Left lung (tissue), 4 donors: ENCODE measurements at regions not wholly inside any gene's neighbourhood (a gene's known extent, or its start where the extent isn't known, plus 50 kb on each side); places are given as distances from the start of the nearest gene placed in this dataset.

Source experiments
- ATAC-seq: fragments of 200-7000 bp; cut with Tn5 transposase; one replicate; pipeline ENCODE4 v1.9.1; 2020; ENCODE audit warnings: moderate library complexity
- DNase-seq, 4 donors: peaks; one replicate each; pipeline ENCODE4 v3.0.0-alpha.2; 2013 to 2020
- H3K27ac ChIP-seq, 2 donors: fragments of 200-600 bp; sonication (generic) in 1 of 2; one replicate each; pipeline versions ENCODE4 v1.5.0 to v1.8.0; 2020 to 2021
- H3K27me3 ChIP-seq, 2 donors: fragments of 200-600 bp; sonication (generic) in 1 of 2; one replicate each; pipeline versions ENCODE4 v1.5.0 to v1.8.0; 2020 to 2021
- H3K36me3 ChIP-seq, 2 donors: fragments of 200-600 bp; sonication (generic) in 1 of 2; one replicate each; pipeline versions ENCODE4 v1.5.0 to v1.8.0; 2020 to 2021
- H3K4me1 ChIP-seq, 2 donors: fragments of 200-600 bp; one replicate each; pipeline ENCODE4 v1.8.0; 2021
- H3K4me3 ChIP-seq, 2 donors: fragments of 200-600 bp; sonication (generic) in 1 of 2; one replicate each; pipeline versions ENCODE4 v1.5.0 to v1.8.0; 2020 to 2021; ENCODE audit warnings: mild to moderate bottlenecking in 1 of 2
- H3K9me3 ChIP-seq, 2 donors: fragments of 200-600 bp; sonication (generic) in 1 of 2; one replicate each; pipeline versions ENCODE4 v1.5.0 to v1.8.0; 2020 to 2021
- intact Hi-C, 2 donors: fragments of 100-400 bp; cut with DNase I; formaldehyde crosslinking; loops; one replicate each; pipeline versions ENCODE4 v1.11.2 to v1.14.2; 2022
- TF ChIP-seq, protein P1 (sequence below), 2 donors: fragments of 200-600 bp; sonication (generic) in 1 of 2; IDR thresholded peaks; one replicate each; pipeline versions ENCODE4 v1.5.0 to v1.8.0; 2021; ENCODE audit warnings: antibody characterized with exemption in 2 of 2
- donor health status: DM: no; HTN: yes; CAD: no.
- donor health status: DM: no; HTN: no; CAD: no.

DNA sequence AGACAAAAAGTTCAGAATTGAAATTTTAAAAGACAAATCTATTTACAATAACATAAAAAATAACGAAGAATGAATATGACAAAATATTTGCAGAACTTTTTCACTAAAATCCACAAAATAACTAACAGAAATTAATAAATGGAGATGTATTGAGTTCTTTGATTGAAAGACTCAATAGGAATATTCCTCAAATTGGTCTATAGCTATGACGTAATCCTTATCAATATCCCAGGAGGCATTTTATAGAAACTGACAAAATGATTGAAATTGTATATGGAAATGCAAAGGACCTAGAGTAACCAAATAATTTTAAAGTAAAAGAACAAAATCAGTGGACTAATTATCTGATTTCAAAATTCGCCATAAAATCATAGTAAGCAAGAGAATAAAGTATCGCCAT, 328.7 kb downstream of the MED10 start:
- DNase-seq = no peak
- TF ChIP-seq, protein P1, sequence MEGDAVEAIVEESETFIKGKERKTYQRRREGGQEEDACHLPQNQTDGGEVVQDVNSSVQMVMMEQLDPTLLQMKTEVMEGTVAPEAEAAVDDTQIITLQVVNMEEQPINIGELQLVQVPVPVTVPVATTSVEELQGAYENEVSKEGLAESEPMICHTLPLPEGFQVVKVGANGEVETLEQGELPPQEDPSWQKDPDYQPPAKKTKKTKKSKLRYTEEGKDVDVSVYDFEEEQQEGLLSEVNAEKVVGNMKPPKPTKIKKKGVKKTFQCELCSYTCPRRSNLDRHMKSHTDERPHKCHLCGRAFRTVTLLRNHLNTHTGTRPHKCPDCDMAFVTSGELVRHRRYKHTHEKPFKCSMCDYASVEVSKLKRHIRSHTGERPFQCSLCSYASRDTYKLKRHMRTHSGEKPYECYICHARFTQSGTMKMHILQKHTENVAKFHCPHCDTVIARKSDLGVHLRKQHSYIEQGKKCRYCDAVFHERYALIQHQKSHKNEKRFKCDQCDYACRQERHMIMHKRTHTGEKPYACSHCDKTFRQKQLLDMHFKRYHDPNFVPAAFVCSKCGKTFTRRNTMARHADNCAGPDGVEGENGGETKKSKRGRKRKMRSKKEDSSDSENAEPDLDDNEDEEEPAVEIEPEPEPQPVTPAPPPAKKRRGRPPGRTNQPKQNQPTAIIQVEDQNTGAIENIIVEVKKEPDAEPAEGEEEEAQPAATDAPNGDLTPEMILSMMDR (IDR thresholded peaks at IDR 0.05) = no peak
- Histone ChIP-seq H3K9me3 (no peaks in the 10 kb centered on the region), H3K27me3 (no peaks in the 10 kb centered on the region), H3K4me3 (no peak overlapping the region), H3K27ac (no peak overlapping the region), H3K36me3 (no peaks in the 10 kb centered on the region), H3K4me1 (no peaks in the 10 kb centered on the region)
- intact Hi-C loops = no loop called here
- ATAC-seq = no peak

DNA sequence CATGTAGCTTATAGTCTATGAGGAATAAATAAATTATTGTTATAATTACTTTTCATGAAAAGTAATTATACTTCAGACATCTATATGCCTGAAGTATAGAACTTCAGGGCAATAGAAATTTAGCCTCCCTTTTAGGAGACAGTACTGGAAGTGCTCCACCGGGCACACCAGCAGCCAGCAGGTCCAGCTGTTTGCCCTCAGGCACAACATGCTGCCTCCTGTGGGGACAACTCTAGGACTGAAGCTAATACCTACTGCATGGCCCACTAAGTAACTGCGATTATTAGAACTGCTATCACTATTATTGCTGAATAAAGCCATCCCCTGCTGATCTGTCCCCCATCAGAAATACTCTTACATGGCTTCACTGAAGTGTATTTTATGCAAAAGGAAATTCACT, 329.6 kb downstream of the MED10 start:
- intact Hi-C loops = no loop called here
- no peaks in the 10 kb centered on the region for H3K36me3 ChIP-seq

DNA sequence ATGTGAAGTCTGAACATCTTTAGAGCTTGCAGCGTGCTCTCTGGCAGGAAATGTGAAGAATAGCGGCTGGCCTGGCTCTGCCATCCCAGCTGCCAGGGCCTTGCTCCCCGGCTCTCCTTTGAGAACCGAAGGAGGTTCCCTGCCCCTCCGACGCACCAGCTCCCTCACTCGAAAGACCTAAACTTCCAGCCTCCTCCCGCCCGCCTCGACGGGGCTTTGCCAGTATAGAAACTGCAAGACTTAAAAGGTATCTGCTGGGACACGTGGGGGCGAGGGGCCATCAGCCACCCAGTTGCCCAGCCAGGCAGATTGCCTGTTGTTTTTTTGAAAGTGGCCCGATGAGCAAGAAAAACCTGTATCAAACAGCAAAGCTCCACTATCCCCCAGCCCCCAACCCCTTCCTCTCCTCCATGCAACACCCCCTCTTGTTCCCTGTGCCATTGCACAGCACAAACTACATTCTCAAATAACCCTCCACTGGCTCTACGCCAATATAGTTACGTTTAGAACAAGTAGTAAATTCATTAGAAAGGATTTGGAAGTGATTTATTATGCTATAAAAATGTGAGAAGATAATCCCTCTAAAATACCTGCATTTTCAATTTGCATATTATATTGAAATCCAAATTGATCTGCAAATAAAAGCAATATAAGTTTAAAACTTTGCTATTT, 331.9 kb downstream of the MED10 start:
- no peaks in the 10 kb centered on the region for H3K27me3 ChIP-seq
- ATAC-seq = no peak
- no peak overlapping the region for H3K4me3 ChIP-seq
- no peaks in the 10 kb centered on the region for H3K9me3 ChIP-seq
- no peak for DNase-seq
- H3K36me3 ChIP-seq = no peaks in the 10 kb centered on the region
- H3K4me1 ChIP-seq = no peaks in the 10 kb centered on the region
- no peak overlapping the region for H3K27ac ChIP-seq
- TF ChIP-seq, protein P1 (IDR thresholded peaks at IDR 0.05) = no peak
- intact Hi-C loops = no loop called here

More for the DNA sequence above, 329.6 kb downstream of the MED10 start:
- no peaks in the 10 kb centered on the region for H3K27me3 ChIP-seq
- no peak overlapping the region for H3K27ac ChIP-seq
- TF ChIP-seq, protein P1 (IDR thresholded peaks at IDR 0.05) = no peak
- no peaks in the 10 kb centered on the region for H3K4me1 ChIP-seq
- no peak overlapping the region for H3K4me3 ChIP-seq
- ATAC-seq (no peak), DNase-seq (no peak)
- H3K9me3 ChIP-seq = no peaks in the 10 kb centered on the region

DNA sequence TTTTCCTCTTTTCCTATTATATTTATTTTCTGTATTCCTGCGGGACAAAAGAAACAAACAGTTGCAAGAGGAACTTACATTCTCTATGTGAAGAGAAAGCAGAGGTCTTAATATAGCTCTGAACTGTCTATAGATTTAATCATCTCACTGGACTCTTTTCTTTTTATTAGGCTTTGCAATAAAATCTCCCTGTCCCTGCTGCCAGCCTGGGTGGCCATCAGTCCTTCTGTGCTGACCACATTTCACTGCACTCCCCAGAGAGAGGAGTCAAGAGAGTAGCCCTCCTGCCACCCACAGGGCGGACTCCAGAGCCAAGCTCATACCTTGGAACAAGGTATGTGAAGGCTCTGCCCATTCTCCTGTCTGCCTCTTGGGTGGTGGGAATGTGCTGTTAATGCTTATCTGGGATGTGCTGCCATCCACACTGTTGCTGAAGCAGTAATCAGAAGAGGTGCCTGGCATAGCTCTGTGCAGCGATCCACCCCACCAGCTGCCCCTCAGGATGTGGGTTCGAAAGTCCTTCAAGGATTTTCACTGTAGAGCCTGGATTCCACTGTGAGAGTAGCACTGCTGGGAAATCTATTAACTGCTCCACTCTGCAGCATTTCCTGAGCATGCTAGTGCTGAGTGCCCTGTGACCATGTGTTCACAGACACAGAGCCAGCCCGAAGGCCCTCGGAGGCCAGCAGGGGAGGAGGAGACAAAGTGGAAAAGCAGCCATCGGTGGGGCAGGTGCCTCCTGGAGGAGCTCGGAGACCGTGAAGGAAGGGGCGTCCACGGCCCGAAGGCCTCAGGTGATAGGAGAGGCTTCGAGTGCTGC, 334.6 kb downstream of the MED10 start:
- TF ChIP-seq, protein P1 (IDR thresholded peaks at IDR 0.05) = no peak
- Histone ChIP-seq H3K36me3 (no peaks in the 10 kb centered on the region), H3K4me3 (no peak overlapping the region), H3K9me3 (no peaks in the 10 kb centered on the region), H3K27me3 (no peaks in the 10 kb centered on the region), H3K4me1 (no peaks in the 10 kb centered on the region), H3K27ac (no peak overlapping the region)
- DNase-seq (no peak), ATAC-seq (no peak)
- intact Hi-C loops = no loop called here

DNA sequence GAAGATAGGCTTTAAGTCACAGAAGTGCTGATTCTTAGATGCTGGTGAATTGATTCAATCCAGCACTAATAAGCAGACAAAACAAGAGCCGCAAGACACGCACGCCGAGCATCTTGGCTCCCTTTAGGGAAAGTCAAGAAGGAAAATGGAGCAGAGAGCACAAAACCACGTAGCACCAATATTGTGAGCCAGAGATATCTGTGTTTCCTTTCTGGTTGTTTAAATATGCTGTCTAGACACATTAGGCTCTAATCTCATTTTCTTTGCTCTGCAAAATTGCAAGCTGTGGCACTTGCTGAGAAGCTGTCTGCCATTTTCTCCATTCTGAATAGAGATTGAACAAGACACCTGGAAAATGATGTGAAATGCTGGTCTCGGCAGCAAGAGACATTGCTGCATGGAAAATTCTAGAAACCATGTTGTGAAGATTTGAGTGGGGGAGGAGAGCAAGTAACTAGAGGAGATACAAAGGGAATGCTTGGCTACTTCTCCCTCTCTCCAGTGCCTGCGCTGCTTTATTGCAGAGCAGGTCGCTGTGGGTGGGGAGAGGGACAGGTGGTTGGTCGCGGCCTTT, 336.3 kb downstream of the MED10 start:
- ATAC-seq = no peak
- intact Hi-C loops = no loop called here
- H3K4me1 ChIP-seq = no peaks in the 10 kb centered on the region
- no peak overlapping the region for H3K4me3 ChIP-seq
- H3K27ac ChIP-seq = no peak overlapping the region
- H3K27me3 ChIP-seq = no peaks in the 10 kb centered on the region
- TF ChIP-seq, protein P1 (IDR thresholded peaks at IDR 0.05) = no peak
- H3K36me3 ChIP-seq = no peaks in the 10 kb centered on the region
- DNase-seq = no peak
- H3K9me3 ChIP-seq = no peaks in the 10 kb centered on the region
